Fibroblast of skin of abdomen (primary cell): ENCODE measurements at regions not wholly inside any gene's neighbourhood (a gene's known extent, or its start where the extent isn't known, plus 50 kb on each side); places are given as distances from the start of the nearest gene placed in this dataset.

ENCODE experiments used
- DNase-seq: peaks from one replicate; pipeline ENCODE4 v3.0.0-alpha.2; 2013

DNA sequence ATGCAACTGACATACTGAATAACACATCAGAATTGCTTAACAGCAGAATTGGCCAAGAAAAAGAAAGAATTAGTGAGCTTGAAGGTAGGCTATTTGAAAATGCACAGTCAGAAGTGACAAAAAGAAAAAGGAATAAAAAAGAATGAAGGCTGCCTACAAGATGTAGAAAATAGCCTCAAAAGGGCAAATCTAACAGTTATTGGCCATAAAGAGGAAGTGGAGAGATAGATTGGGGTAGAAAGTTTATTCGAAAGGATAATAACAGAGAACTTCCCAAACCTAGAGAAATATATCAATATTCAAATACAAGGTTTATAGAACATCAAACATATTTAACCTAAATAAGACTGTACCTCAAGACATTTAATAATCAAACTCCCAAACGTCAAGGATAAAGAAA lies 67.5 kb downstream of the ATP6V1G3 start:
- no peak for DNase-seq

DNA sequence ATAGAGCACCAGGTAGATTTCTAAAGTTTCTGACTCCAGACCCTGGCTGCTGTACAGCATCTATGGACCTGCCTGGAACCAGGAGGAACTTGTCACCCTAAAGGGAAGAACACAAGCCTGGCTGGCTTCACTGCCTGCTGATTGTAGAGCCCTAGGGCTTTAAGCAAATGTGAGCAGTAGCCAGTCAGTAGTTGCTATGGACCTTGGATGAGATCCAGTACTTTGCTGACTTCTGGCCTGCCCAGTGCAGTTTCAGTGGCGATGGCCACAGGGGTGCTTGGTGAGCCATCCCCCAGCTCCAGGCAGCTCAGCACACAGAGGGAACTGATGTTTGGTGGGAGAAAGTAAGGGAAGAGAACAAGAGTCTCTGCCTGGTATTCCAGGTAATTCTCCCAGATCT lies 68.4 kb downstream of the ATP6V1G3 start:
- no peak for DNase-seq

DNA sequence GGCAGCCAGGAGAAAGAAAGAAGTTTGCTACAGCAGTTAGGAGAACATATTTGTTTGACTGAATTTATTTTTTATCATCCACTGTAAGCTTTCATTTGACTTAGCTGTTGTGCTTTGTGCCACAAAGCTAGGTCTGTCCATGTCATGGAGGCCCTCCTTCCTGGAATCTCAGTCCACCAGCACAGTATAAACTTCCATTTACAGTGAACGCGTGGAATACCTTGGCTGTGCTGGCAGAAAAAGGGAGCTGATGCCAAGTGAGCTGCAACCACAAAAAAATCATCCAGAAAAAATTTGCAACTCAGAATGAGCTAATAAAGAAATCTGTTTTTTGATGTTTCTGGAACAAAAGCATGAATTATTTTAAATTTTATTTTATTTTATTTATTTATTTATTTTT lies 72.6 kb downstream of the ATP6V1G3 start:
- DNase-seq: peak; percentile 42

DNA sequence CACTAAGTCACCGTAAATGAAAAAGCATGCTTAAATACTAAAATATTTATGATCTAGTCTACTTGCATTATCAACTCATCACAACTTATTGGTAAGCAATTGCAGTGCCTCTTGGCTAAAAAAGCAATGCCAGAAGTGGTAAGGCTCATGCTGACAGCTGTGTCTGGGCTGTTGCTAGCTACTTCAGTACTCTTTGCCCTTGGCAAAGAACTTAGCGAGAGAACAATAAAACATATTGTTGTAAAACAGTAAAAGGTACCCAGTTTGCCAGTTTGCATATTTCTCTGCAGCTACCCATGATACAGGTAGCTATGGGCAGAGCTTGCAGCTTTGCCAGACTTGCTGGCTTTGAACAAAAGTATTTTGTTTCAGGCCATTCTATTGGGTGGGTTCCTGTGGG lies 73.1 kb downstream of the ATP6V1G3 start:
- DNase-seq: no peak

DNA sequence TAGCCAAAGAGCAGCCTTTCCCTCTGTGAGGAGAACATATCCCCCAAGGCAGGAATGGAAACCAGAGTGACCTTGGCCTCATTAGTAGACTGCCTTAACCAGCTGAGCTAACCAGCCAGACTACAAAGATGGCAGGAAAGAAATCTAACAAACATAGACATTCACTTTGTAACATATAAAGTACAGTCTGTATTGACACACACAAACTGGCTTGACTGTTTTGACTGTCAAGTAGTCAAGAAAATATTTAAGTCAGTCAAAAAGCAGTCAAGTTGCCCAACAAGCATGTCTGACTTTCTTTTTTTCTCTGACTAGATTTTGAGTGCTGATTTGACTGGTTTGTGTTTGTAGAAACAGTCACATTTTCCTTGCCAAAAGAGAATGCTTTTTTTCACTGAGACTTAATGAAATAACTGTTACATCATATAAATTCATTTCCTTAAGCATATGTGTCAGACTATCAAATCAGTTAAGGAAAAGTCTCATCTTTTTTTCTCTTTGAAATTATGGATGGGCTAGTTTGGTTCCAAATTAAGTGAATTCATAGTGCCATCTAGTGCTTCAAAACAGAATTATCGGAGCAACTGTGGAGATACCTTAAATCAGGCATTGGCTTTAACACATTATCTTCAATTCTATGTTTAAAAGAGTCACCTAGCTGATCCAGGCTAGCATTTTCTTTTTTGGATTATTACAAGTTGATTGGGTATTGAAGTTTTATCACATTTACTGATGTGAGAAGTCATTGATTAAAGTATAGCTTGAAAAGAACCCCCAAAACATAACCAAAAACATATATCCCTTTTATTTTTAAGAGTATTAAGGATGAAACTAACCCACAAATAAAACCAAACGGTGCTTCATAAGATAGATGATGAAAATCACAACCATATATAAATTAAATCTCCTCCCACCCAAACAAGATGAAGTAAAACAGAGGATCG lies 75.0 kb downstream of the ATP6V1G3 start:
- peak; percentile 88 for DNase-seq

DNA sequence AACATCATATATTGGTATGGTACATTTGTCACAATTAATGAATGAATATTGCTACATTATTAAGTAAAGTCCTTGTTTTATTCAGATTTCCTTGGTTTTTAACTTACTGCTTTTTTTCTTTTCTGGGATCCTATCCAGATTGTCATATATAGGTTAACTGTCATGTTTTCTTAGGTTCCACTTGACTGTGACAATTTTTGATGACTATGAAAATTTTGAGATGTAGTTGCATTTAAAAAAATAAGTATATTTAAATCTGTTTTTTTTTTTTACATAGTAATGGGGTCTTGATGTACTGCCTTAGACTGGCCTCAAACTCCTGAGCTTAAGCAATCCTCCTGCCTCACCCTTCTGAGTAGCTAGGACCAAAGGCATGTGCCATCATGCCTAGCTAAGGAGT lies 76.8 kb downstream of the ATP6V1G3 start:
- DNase-seq: no peak

DNA sequence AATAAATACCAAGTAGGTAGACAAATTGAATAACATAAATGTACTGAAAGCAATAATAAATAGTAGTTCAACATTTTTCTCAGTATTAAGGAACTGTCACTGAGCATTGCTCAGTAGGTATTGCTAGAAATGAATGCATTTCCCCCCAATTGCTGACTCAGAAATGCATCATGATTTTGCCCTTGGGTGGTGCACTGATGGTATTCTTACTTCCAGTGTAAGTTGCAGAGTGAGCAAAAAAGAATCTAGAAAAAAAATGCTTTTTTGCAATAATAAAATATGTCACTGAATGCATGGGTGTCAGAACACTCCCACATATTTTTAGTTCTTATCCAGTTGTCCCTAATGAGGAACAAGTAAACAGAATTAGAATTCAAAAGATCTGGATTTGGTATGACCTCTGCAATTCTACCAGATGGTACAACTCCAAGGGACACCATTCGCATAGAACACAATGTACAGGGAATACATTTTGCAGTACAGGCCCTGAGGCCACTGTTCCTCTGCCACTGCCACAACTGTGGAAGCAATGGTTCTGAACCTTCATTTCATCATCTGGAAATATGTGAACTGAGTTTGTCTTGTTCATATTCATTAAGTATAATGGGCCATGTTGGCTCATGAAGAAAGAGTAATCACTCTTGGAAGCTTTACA lies 78.0 kb downstream of the ATP6V1G3 start:
- DNase-seq: peak; percentile 66

DNA sequence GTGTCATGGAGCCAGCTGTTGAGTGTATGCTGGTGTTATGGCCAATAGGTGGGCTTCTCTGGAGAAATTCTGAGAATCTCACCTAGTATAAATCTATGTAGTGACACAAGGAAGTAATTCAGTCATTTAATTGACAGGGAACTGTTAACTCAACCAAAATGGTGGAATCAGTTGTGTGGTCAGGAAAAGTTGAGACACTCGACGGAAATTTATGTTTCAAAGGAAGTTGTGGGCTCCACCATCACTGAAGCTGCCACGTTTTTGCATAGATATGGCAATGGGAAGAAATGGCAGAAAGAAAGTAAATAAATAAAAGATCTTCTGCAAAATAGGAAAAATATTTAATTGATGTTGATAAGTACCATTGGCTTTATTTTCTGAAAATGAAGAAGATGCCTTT lies 84.5 kb downstream of the ATP6V1G3 start:
- no peak for DNase-seq

DNA sequence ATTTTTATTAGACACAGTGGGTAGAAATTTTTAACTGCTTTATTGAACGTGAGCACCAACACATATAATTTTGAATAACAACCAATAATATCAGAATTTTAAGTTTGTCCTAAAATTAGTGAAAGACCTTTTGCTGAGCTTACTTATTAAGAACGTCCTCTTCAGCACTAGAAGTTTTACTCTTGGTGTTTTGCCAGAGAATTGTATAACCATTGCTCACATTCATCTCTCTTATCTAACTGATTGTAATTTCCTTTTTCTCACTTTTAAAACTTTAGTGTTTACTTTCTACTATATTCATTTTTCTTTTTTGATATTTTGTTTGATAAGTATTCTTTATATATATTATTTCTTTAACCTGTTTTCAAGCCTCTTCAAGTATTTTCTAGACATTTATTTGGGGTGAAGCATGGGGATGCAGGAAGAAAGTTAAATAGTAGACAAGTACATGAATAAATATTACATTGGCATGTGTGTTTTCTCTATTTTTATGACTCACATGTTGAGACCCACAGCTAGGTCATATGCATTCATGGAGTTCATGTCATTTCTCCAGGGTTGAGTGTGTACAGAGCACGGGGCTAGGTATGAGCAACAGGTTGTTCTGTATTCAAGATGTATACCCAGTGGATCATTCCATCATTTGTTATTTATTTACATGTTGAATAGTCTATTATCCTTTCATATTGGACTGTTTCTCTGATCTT lies 90.6 kb downstream of the ATP6V1G3 start:
- peak; percentile 32 for DNase-seq

DNA sequence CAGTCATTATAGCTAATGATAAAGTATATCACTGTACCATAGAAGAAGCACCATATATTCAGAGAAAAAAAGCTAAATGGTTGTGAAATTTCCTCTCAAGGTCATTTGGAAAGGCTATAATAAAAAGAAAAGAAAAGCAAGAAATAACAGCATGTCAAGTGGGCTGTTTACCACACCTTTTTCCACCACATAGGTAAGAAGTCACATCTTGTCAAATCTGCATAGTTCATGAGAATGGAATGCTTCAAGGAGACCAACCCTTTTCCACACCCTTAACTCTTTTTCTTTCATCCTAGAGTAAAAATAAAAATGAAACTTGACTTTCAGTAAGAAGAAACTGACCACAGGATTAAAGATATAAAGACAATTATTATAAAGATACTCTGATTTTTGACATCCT lies 91.2 kb downstream of the ATP6V1G3 start:
- no peak for DNase-seq

DNA sequence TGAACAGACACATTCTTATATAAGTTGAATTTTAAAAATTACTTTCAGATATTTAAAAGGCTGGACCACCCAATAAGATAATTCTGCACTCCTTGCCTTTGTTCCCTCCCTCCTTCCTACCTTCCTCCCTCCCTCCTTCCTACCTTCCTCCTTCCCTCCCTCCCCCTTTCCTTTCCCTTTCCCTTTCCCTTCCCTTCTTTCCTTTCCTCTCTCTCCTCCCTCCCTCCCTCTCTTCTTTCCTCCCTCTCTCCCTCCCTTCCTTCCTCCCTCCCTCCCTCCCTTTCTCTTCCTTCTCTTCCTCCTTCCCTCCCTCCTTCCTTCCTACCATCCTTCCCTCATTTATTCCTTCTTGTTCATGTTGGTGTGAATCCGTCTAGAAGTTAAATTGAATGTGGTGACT lies 93.0 kb downstream of the ATP6V1G3 start:
- DNase-seq: no peak

DNA sequence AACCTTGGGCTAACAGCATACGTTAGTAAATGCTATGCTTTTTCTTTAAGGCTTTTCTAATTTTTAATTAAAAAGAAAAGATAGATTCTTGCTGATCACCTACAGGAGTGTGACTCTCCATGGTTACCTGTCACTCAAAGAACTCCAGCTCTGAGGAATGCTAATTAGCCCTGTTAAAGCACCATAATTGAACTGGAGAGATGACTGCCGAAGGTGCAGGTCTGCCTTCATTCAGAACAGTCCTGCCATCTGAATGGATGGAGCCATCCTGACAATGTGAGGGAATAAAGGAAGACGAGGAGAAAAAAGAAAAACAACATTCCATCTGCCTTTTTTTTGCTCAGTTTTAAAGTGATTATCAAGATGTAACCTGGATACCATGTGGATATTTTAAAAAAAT lies 94.6 kb downstream of the ATP6V1G3 start:
- DNase-seq: no peak

DNA sequence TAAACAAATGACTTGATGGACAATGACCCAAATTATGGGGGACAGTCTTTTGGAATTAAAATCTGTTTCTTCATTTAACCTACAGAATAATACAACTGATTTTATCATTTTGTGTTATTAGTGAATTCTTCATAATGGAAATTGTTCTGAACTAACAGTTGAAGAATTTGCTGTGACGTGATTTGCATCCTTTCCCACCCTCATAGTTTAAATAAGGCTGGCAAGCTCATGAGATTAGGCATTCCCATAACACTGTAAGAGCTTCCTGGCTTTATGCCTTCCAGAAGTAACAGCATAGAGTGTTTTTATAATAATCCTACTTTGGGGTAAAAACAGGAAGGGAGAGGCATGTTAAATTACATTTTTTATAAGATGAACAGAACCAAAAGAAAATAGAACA lies 95.7 kb downstream of the ATP6V1G3 start:
- peak; percentile 43 for DNase-seq

DNA sequence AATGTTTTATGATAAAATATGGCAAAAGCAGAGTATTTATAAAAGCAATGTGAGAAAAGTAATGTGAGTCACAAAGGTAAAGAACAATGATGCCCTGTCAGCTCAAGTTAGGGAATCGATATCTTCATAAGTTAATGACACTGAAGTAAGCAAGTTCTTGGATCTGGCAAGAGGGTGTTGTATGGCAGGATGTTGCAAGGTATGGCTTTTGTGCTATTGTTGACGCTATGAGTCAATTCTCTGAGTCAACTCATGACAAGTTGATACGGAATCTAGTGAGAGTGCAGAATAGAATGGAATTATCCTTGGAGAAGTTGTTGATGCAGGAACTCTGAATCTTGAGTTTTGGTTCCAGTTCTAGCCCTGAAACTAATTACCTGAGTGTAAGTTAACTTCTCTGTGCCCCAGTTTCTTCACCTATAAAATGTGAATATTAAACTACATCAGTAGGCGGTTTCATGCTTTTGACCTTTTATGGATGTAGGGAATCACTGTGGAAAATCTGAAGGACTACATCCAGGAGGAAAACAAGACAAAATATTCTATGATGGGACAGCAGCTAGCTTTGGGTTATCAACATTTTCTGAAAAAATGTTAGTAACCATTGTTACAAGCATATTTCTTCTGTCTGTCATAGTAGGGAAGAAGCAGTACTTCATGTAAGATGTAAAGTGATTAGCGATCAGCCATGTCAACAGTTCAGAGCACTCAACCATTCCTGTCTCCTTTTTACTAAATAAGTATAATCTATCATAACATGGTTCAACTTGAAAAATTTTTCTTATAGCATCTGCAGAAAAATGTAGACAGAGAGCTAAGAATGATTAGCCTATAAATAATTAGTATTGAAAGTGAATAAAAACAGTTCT lies 96.9 kb downstream of the ATP6V1G3 start:
- peak; percentile 93 for DNase-seq

DNA sequence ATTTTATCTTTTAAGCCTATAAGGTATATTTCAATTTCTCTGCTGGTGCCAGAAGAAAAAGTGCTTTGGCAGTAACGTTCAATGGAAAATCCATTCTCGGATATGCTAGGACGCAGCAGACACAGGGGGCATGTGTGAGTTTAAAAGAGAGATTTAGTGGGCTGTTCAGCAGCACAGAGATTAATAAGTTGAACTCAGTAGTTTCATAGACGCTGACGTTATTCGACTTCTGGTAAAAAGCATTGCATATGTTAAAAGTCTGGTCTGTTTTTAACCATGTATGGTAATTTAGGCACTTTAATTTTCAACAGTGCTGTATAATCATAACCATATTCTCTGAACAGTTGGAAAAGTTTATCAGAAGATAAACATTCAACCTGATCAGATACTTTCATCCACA lies 99.6 kb downstream of the ATP6V1G3 start:
- peak; percentile 78 for DNase-seq

DNA sequence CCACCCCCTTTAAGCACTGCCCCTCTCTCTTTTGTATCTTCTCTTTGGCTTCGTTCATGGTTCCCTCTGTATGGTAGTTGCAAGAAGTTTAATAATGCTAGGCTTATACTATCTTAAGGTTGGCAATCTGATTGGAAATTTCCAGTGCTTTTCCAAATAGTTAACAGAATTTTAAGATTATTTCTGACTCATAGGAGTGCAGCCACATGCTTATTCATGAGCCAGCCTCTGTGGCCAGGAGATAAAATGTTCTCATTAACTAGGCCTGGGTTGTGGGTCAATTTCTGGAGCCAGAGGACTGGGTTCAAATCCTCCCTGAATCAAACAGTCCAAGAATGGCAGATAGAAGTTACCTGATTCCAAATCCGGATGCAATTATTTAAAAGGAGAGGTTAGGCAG lies 103.1 kb downstream of the ATP6V1G3 start:
- peak; percentile 36 for DNase-seq

DNA sequence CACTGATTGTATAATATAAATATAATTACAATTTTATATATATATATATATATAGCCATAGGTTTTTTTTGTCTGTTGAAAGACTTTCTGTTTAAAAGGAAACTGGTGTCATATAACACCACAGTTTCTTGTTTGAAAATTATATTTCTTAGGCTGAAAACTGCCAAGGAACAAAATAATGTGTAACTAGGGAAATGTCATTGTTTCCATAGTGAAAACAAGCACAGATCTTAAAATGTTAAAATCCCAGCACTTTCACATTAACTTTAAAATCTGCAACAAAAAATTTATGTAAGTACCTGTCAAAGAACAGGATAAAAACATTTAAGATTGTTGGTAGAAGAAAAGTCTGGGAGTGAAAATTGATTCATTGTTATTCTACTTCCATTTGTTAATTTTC lies 104.2 kb downstream of the ATP6V1G3 start:
- no peak for DNase-seq

DNA sequence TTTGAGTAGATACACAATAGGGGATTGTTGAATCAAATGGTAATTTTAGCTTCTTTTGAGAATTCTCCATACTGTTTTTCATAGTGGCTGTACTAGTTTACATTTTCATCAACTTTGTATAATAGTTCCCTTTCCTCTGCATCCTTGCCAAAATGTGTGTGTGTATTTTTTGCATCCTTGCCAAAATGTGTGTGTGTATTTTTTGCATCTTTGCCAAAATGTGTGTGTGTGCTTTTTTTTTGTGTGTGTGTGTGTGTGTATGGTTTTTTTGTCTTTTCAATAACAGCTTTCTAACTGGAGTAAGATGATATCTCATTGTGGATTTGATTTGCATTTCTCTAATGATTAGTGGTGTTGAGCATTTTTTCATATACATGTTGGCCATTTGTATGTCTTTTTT lies 105.4 kb downstream of the ATP6V1G3 start:
- DNase-seq: no peak

DNA sequence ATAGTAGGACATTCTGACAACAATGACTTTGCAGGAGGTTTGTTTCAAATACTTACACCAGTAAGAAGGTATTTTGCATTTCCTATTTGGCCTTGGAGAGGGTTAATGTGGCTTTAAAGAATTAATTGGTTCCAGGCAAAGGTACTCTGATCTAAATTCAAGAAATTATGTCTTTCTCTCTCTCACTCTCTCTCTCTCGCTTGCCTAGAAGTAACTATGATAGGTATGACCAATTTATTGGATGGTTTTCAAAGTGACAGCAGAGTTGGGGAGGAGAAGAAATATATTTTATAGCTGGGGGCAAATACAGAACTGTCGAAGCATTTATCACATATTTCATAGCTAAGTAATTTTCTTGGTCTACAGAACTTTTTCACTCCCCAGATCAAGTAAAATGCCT lies 116.0 kb downstream of the ATP6V1G3 start:
- DNase-seq: peak; percentile 79

DNA sequence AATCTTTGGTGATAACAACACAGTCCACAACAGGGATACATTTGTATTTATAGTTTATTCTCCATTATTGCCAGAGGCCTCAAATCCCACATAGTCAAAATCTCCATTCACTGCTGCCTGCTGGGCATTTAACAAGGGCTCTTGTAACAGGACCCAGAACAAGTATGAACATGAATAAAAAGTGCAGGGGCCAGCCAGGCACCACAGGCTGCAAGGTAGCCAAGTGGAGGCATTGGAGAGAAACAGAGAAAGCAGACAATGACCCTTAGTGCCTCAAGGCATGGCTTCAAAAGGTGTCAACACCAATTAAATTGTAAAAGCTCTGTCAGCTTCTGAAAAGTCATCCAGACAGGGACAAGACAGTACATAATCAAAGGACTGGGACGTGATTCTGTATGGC lies 116.8 kb downstream of the ATP6V1G3 start:
- DNase-seq: no peak

DNA sequence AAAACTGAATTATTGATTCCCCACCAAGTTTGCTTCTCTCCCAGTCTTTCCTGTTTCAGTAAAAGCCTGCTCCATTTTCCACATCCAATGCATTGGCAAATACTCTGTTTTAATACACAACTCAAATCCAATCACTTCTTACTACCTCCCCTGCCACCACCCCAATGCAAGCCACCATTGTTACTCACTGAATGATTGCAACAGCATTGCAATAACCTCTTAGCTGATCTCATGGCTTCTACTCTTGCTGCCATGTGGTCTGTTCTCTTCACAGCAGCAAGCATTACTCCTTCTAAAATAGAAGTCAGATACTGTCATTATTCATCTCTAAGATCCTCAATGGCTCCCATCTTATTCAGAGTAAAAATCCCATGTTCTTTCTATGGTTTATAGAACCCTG lies 123.4 kb downstream of the ATP6V1G3 start:
- DNase-seq: no peak

DNA sequence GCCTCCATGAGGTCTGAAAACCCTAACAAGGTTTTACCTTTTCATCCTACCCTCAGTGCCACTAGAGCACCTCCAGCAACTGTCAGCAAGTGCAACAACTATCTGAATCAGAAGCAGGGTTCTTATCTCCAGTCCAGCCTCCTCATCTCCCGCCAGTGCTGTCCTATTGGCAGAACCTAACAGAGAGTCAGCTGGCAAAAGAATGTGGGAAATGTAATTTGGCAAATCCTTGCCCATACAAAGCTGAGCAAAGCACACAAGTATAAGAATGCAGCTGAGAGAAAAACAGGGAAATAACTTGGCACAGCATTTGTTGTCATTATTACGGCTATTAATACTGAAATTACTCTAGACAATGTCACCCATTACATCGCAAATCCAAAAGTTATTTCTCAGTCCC lies 124.2 kb downstream of the ATP6V1G3 start:
- DNase-seq: peak; percentile 42

DNA sequence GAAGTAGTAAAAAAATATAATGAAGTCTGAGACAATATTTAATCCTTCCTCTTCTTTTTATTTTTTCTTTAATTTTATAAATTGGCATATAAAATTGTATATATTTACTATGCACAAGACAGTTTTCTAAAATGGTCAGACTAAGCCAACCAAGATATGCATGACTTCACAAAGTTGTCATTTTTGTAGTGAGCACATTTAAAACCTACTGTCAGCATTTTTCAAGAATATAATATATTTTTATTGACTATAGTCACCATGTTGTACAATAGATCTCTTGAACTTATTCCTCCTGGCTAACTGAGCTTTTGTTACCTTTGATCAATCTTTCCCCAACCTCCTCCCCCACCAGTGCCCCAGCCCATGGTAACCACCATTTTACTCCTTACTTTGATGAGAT lies 129.2 kb downstream of the ATP6V1G3 start:
- DNase-seq: no peak
